ENCODE measurements at regions not wholly inside any gene's neighbourhood (a gene's known extent, or its start where the extent isn't known, plus 50 kb on each side); places are given as distances from the start of the nearest gene placed in this dataset.
A peak's percentile ranks its signal among the peaks of the same experiment; 100 is the strongest.
"Not testable (repeated sequence)": the region's sequence is repeated elsewhere in the genome, so short reads cannot be mapped to it uniquely, and the experiment has no call there.

DNA sequence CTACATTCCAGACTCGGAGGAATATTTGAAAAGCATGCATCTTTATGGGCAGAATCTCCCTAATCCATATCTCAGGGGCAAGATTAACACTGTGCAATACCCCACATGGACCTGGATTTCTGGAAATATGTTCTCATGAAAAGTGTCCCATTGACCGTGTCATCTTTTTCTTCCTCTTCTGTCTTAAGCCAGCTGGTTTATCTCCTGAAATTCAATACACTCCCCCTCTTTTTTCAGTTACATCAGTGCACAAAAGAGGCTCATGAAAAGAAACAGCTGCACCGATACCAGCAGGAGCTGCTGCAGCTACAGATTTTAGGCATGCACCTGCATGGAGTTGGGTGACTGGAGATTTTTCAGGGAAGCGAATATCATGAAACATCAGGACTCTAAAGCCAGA is 117.2 kb downstream of the SLC4A3 start:
- H3K36me3 ChIP-seq, result no peaks in the 10 kb centered on the region
- DNase-seq (no peak), ATAC-seq (no peak)
- no peaks in the 10 kb centered on the region for H3K27me3 ChIP-seq
- intact Hi-C loops (cut with DNase I), result loop anchor here in 2 of 10 donors (5.0 kb wide), 2 partner anchors 83 to 88 kb away; no protein-coding TSS in a partner anchor
- no peak overlapping the region for H3K4me3 ChIP-seq
- peaks cover 0 to 22% (median 13%) of the 10 kb centered on the region in 9 donors for H3K4me1 ChIP-seq
- TF ChIP-seq CTCF (IDR thresholded peaks at IDR 0.05), result no peak
- no peaks in the 10 kb centered on the region for H3K9me3 ChIP-seq
- peak overlapping the region in 3 of 10 donors; percentile 41 to 51 (median 44) for H3K27ac ChIP-seq
- 61 to 75% methylated on average over 4 of the region's 4 CpGs for whole genome bisulfite sequencing, 2 donors

DNA sequence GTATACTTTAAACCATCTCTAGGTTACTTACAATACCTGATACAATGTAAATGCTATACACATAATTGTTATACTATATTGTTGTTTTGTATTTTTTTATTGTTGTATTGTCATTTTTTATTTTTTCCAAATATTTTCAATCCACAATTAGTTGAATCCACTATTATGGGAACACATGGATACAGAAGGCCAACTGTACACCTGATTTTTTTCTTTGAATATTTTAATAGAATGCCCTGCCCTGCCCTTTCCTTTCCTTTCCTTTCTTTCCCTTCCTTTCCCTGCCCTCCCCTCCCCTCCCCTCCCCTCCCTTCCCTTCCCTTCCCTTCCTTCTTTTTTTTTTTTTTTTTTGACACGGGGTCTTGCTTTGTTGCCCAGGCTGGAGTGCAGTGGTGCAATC is 120.2 kb downstream of the SLC4A3 start:
- intact Hi-C loops (cut with DNase I), result no loop called here
- WGBS, 2 donors, result 67 to 90% methylated on average over 1 of the region's 1 CpG
- ATAC-seq, result no peak

GRCh38 chr2:219748671-219749570 is 121.5 kb downstream of the SLC4A3 start:
- intact Hi-C loops (cut with DNase I), result no loop called here

More for the DNA sequence above, 120.2 kb downstream of the SLC4A3 start:
- TF ChIP-seq CTCF (IDR thresholded peaks at IDR 0.05), result no peak
- H3K27ac ChIP-seq, result no peak overlapping the region
- H3K4me3 ChIP-seq, result no peak overlapping the region
- peaks cover 0 to 23% (median 13%) of the 10 kb centered on the region in 9 donors for H3K4me1 ChIP-seq
- H3K9me3 ChIP-seq, result no peaks in the 10 kb centered on the region
- no peaks in the 10 kb centered on the region for H3K36me3 ChIP-seq
- H3K27me3 ChIP-seq, result no peaks in the 10 kb centered on the region
- DNase-seq, result no peak

GRCh38 chr2:219751121-219751520 is 123.7 kb downstream of the SLC4A3 start:
- H3K36me3 ChIP-seq; H3K27ac ChIP-seq; ATAC-seq; DNase-seq; H3K27me3 ChIP-seq; H3K9me3 ChIP-seq; intact Hi-C loops (cut with DNase I); H3K4me3 ChIP-seq: not testable (repeated sequence)
- H3K4me1 ChIP-seq, result peaks cover 0 to 19% (median 6%) of the 10 kb centered on the region in 9 donors
- 94% methylated on average over 34 of the region's 34 CpGs for WGBS, 2 donors

More at GRCh38 chr2:219748671-219749570, 121.5 kb downstream of the SLC4A3 start:
- Histone ChIP-seq H3K4me3 (no peak overlapping the region), H3K4me1 (peaks cover 0 to 30% (median 13%) of the 10 kb centered on the region in 9 donors), H3K9me3 (no peaks in the 10 kb centered on the region), H3K36me3 (no peaks in the 10 kb centered on the region), H3K27me3 (no peaks in the 10 kb centered on the region), H3K27ac (peak overlapping the region in 1 of 10 donors; percentile 39)
- 80 to 81% methylated on average over 4 of the region's 4 CpGs for WGBS, 2 donors
- no peak for TF ChIP-seq CTCF (IDR thresholded peaks at IDR 0.05)
- DNase-seq, result no peak
- peak in 1 of 8 donors; percentile 12 for ATAC-seq

- TF ChIP-seq CTCF (IDR thresholded peaks at IDR 0.05), result no peak
- DNase-seq, result no peak
- WGBS, 2 donors, result 16 to 23% methylated on average over 2 of the region's 2 CpGs
- Histone ChIP-seq H3K4me3 (no peak overlapping the region), H3K36me3 (no peaks in the 10 kb centered on the region), H3K27me3 (no peaks in the 10 kb centered on the region), H3K27ac (peak overlapping the region in 2 of 10 donors; percentile 2 to 52), H3K4me1 (peaks cover 0 to 19% (median 6%) of the 10 kb centered on the region in 9 donors), H3K9me3 (peaks cover 0 to 4% (median 0%) of the 10 kb centered on the region in 11 donors)
- intact Hi-C loops (cut with DNase I), result no loop called here
- ATAC-seq, result peak in 4 of 8 donors; percentile 62 to 79 (median 66)
Observed at GRCh38 chr2:219752726-219753125, 125.3 kb downstream of the SLC4A3 start.

All from heart right ventricle (tissue), 16 donors.